Kidney epithelial cell (primary cell): ENCODE measurements at regions not wholly inside any gene's neighbourhood (a gene's known extent, or its start where the extent isn't known, plus 50 kb on each side); places are given as distances from the start of the nearest gene placed in this dataset.

ENCODE experiments used
- DNase-seq: peaks from one replicate; pipeline ENCODE4 v3.0.0-alpha.2; 2010; ENCODE audit warnings: low read depth
- H3K27me3 ChIP-seq: 2 replicates; pipeline ENCODE4 v1.6.0; 2011; ENCODE audit warnings: low read length; ENCODE audit not compliant: control insufficient read depth, insufficient read depth
- H3K36me3 ChIP-seq: 2 replicates; pipeline ENCODE4 v1.5.1; 2011; ENCODE audit warnings: low read length; ENCODE audit not compliant: control insufficient read depth, insufficient read depth
- H3K4me3 ChIP-seq: 2 replicates; pipeline ENCODE4 v1.5.1; 2011; ENCODE audit warnings: low read depth, mild to moderate bottlenecking, control low read depth, low read length
- CTCF ChIP-seq: IDR thresholded peaks from 2 replicates; pipeline ENCODE4 v1.5.1; 2011; ENCODE audit warnings: mild to moderate bottlenecking, moderate library complexity, low read length, control low read depth, inconsistent platforms; ENCODE audit not compliant: insufficient read depth, poor library complexity, severe bottlenecking

- TF ChIP-seq CTCF, result no peak
- no peak for DNase-seq
- Histone ChIP-seq H3K36me3 (no peaks in the 10 kb centered on the region), H3K27me3 (no peaks in the 10 kb centered on the region), H3K4me3 (no peak overlapping the region)
Measured at GRCh38 chr21:41683815-41684214, 83.0 kb downstream of the RIPK4 start.

GRCh38 chr21:41682719-41683179, 84.1 kb downstream of the RIPK4 start:
- Histone ChIP-seq H3K27me3 (no peaks in the 10 kb centered on the region), H3K36me3 (no peaks in the 10 kb centered on the region), H3K4me3 (no peak overlapping the region)
- no peak for TF ChIP-seq CTCF
- no peak for DNase-seq

- H3K36me3 ChIP-seq, result no peaks in the 10 kb centered on the region
- H3K27me3 ChIP-seq, result no peaks in the 10 kb centered on the region
- H3K4me3 ChIP-seq, result no peak overlapping the region
- DNase-seq, result no peak
- no peak for TF ChIP-seq CTCF
Measured at GRCh38 chr21:41681939-41682718, 84.7 kb downstream of the RIPK4 start.

- TF ChIP-seq CTCF, result no peak
- no peaks in the 10 kb centered on the region for H3K27me3 ChIP-seq
- DNase-seq, result no peak
- H3K36me3 ChIP-seq, result no peaks in the 10 kb centered on the region
- no peak overlapping the region for H3K4me3 ChIP-seq
Measured at GRCh38 chr21:41681348-41681801, 85.5 kb downstream of the RIPK4 start.

- H3K27me3 ChIP-seq, result no peaks in the 10 kb centered on the region
- DNase-seq, result no peak
- no peaks in the 10 kb centered on the region for H3K36me3 ChIP-seq
- TF ChIP-seq CTCF, result no peak
- H3K4me3 ChIP-seq, result no peak overlapping the region
Measured at GRCh38 chr21:41680444-41681347, 86.2 kb downstream of the RIPK4 start.
